GM19025 (cell line): ENCODE measurements at regions not wholly inside any gene's neighbourhood (a gene's known extent, or its start where the extent isn't known, plus 50 kb on each side); places are given as distances from the start of the nearest gene placed in this dataset.
"Not testable (repeated sequence)": the region's sequence is repeated elsewhere in the genome, so short reads cannot be mapped to it uniquely, and the experiment has no call there.

Experiments used
- ATAC-seq: cut with Tn5 transposase; IDR thresholded peaks from one replicate; pipeline ENCODE4 v1.9.1; 2021; ENCODE audit warnings: mild to moderate bottlenecking, low read depth, moderate library complexity; ENCODE audit not compliant: unreplicated experiment

GRCh38 chr9:106769331-106769730, 93.6 kb upstream of the ZNF462 start:
- ATAC-seq: no peak

- no peak for ATAC-seq
These were observed 91.4 kb upstream of the ZNF462 start for GRCh38 chr9:106771608-106772007.

GRCh38 chr9:106772523-106773290, 90.3 kb upstream of the ZNF462 start:
- no peak for ATAC-seq

- no peak for ATAC-seq
These were observed 89.2 kb upstream of the ZNF462 start for GRCh38 chr9:106773750-106774149.

- no peak for ATAC-seq
These were observed 87.0 kb upstream of the ZNF462 start for GRCh38 chr9:106775960-106776359.

GRCh38 chr9:106779796-106780195, 83.2 kb upstream of the ZNF462 start:
- no peak for ATAC-seq

- ATAC-seq: no peak
These were observed 79.8 kb upstream of the ZNF462 start for GRCh38 chr9:106783121-106783520.

GRCh38 chr9:106784076-106784475, 78.9 kb upstream of the ZNF462 start:
- ATAC-seq: no peak

GRCh38 chr9:106785200-106785599, 77.8 kb upstream of the ZNF462 start:
- ATAC-seq: no peak

- ATAC-seq: not testable (repeated sequence)
These were observed 74.9 kb upstream of the ZNF462 start for GRCh38 chr9:106788021-106788420.

- no peak for ATAC-seq
These were observed 67.9 kb upstream of the ZNF462 start for GRCh38 chr9:106795031-106795430.

- no peak for ATAC-seq
These were observed 66.2 kb upstream of the ZNF462 start for GRCh38 chr9:106796771-106797170.

- ATAC-seq: no peak
These were observed 65.7 kb upstream of the ZNF462 start for GRCh38 chr9:106797299-106797698.

GRCh38 chr9:106798016-106798799, 64.8 kb upstream of the ZNF462 start:
- no peak for ATAC-seq

GRCh38 chr9:106799152-106799551, 63.8 kb upstream of the ZNF462 start:
- no peak for ATAC-seq

- no peak for ATAC-seq
These were observed 62.2 kb upstream of the ZNF462 start for GRCh38 chr9:106800701-106801270.

- no peak for ATAC-seq
These were observed 61.1 kb upstream of the ZNF462 start for GRCh38 chr9:106801816-106802215.
